ENCODE measurements at regions not wholly inside any gene's neighbourhood (a gene's known extent, or its start where the extent isn't known, plus 50 kb on each side); places are given as distances from the start of the nearest gene placed in this dataset.

- H3K4me1 ChIP-seq (ENCODE audit: control insufficient read depth, extremely low read depth, insufficient read depth, low read length), result peaks cover 33% of the 10 kb centered on the region
- no peaks in the 10 kb centered on the region for H3K27me3 ChIP-seq (ENCODE audit: control insufficient read depth, extremely low read depth, insufficient read depth, low read length)
- no peak for DNase-seq (ENCODE audit: low read depth, low spot score)
- dilution Hi-C loops (cut with MboI; ENCODE audit: extremely low pct_ligation_motif_present, low sequenced_read_pairs), result no loop called here
- no peaks in the 10 kb centered on the region for H3K79me2 ChIP-seq (ENCODE audit: control insufficient read depth, insufficient read depth, low read length)
- H2AFZ ChIP-seq (ENCODE audit: control insufficient read depth, low read length), result peak overlapping the region; percentile 44
- H3K36me3 ChIP-seq (ENCODE audit: control insufficient read depth in 2 of 2, extremely low read depth in 1 of 2, insufficient read depth in 2 of 2, low read length in 2 of 2), result no peaks in the 10 kb centered on the region
- H3K9ac ChIP-seq (ENCODE audit: control insufficient read depth, extremely low read depth, insufficient read depth, low read length), result no peak overlapping the region
- no peak overlapping the region for H3K27ac ChIP-seq (ENCODE audit: control insufficient read depth, insufficient read depth, low read length)
- no peak for FAIRE-seq
- H3K4me3 ChIP-seq (ENCODE audit: control insufficient read depth in 2 of 3, extremely low read depth in 1 of 3, insufficient read depth in 2 of 3, low read depth in 1 of 3, low read length in 3 of 3), result no peak overlapping the region
- H3K9me3 ChIP-seq (ENCODE audit: control insufficient read depth, low read depth, low read length), result no peaks in the 10 kb centered on the region
- TF ChIP-seq EZH2 (IDR thresholded peaks at IDR 0.05; ENCODE audit: low read length) (no peak), CTCF (optimal IDR thresholded peaks at IDR 0.05 in 1 of 3, IDR thresholded peaks at IDR 0.05 in 1 of 3, conservative IDR thresholded peaks at IDR 0.05 in 1 of 3; ENCODE audit: extremely low read depth in 1 of 3, insufficient read depth in 2 of 3, low read length in 3 of 3) (no peak)
- no peaks in the 10 kb centered on the region for H3K9me1 ChIP-seq (ENCODE audit: control insufficient read depth, extremely low read depth, insufficient read depth, low read length)
- no peaks in the 10 kb centered on the region for H4K20me1 ChIP-seq (ENCODE audit: control insufficient read depth, extremely low read depth, insufficient read depth, low read length)
- H3K4me2 ChIP-seq (ENCODE audit: control insufficient read depth, extremely low read depth, insufficient read depth, low read depth, low read length), result no peak overlapping the region
Observed at GRCh38 chr3:30340500-30340899, 265.9 kb upstream of the TGFBR2 start.

- no peak overlapping the region for H2AFZ ChIP-seq (ENCODE audit: control insufficient read depth, low read length)
- H3K9me3 ChIP-seq (ENCODE audit: control insufficient read depth, low read depth, low read length), result no peaks in the 10 kb centered on the region
- no peak for TF ChIP-seq CTCF (optimal IDR thresholded peaks at IDR 0.05 in 1 of 3, IDR thresholded peaks at IDR 0.05 in 1 of 3, conservative IDR thresholded peaks at IDR 0.05 in 1 of 3; ENCODE audit: extremely low read depth in 1 of 3, insufficient read depth in 2 of 3, low read length in 3 of 3)
- TF ChIP-seq EZH2 (IDR thresholded peaks at IDR 0.05; ENCODE audit: low read length), result no peak
- H3K4me3 ChIP-seq (ENCODE audit: control insufficient read depth in 2 of 3, extremely low read depth in 1 of 3, insufficient read depth in 2 of 3, low read depth in 1 of 3, low read length in 3 of 3), result no peak overlapping the region
- DNase-seq (ENCODE audit: low read depth, low spot score) (no peak), FAIRE-seq (peak; percentile 5)
- dilution Hi-C loops (cut with MboI; ENCODE audit: extremely low pct_ligation_motif_present, low sequenced_read_pairs), result no loop called here
- H3K4me1 ChIP-seq (ENCODE audit: control insufficient read depth, extremely low read depth, insufficient read depth, low read length), result peaks cover 38% of the 10 kb centered on the region
- no peak overlapping the region for H3K4me2 ChIP-seq (ENCODE audit: control insufficient read depth, extremely low read depth, insufficient read depth, low read depth, low read length)
- no peaks in the 10 kb centered on the region for H3K27me3 ChIP-seq (ENCODE audit: control insufficient read depth, extremely low read depth, insufficient read depth, low read length)
- H3K79me2 ChIP-seq (ENCODE audit: control insufficient read depth, insufficient read depth, low read length), result no peaks in the 10 kb centered on the region
- H3K9ac ChIP-seq (ENCODE audit: control insufficient read depth, extremely low read depth, insufficient read depth, low read length), result no peak overlapping the region
- H4K20me1 ChIP-seq (ENCODE audit: control insufficient read depth, extremely low read depth, insufficient read depth, low read length), result no peaks in the 10 kb centered on the region
- H3K9me1 ChIP-seq (ENCODE audit: control insufficient read depth, extremely low read depth, insufficient read depth, low read length), result no peaks in the 10 kb centered on the region
- no peaks in the 10 kb centered on the region for H3K36me3 ChIP-seq (ENCODE audit: control insufficient read depth in 2 of 2, extremely low read depth in 1 of 2, insufficient read depth in 2 of 2, low read length in 2 of 2)
- H3K27ac ChIP-seq (ENCODE audit: control insufficient read depth, insufficient read depth, low read length), result no peak overlapping the region
Observed at GRCh38 chr3:30341079-30341478, 265.3 kb upstream of the TGFBR2 start.
